ENCODE measurements at regions not wholly inside any gene's neighbourhood (a gene's known extent, or its start where the extent isn't known, plus 50 kb on each side); places are given as distances from the start of the nearest gene placed in this dataset.

DNA sequence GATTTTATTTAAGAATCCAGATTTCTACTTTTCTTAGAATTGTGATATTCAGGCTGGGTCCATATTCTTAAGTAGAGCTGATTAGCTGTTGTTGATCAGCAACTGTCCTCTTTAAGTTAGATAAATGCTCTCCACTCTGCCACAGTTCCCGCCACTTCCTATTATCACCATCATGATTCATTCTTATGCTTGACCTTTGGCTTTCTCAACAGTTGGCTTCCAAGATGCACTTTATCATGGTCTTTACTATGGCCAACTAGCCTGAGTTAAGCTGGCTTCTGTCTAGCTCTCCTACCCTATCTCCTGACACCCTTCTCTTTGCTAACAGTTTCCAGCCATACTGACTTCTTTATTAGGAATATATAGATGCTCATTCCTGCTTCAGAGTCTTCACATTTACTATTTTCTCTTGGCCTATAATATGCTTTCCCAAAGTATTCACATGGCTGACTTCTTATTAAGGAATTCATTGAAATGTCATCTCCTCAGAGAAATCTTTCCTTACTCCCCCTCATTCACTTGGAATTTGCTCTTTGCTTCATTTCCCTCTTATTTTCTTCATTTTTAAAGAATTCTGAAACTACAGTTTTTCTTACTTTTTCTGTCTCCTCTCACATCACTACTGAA, 149.0 kb upstream of the IGF1 start:
- H3K4me3 ChIP-seq (ENCODE audit: low read depth, low read length) = no peak overlapping the region
- ChIA-PET CTCF (interaction anchor here (1.1 kb wide), 1 partner anchor 73 kb away, joined by 3 read pairs; no protein-coding TSS in a partner anchor), POLR2A (no interaction called here)
- DNase-seq (ENCODE audit: low read depth, low spot score) = no peak
- TF ChIP-seq, protein P1, sequence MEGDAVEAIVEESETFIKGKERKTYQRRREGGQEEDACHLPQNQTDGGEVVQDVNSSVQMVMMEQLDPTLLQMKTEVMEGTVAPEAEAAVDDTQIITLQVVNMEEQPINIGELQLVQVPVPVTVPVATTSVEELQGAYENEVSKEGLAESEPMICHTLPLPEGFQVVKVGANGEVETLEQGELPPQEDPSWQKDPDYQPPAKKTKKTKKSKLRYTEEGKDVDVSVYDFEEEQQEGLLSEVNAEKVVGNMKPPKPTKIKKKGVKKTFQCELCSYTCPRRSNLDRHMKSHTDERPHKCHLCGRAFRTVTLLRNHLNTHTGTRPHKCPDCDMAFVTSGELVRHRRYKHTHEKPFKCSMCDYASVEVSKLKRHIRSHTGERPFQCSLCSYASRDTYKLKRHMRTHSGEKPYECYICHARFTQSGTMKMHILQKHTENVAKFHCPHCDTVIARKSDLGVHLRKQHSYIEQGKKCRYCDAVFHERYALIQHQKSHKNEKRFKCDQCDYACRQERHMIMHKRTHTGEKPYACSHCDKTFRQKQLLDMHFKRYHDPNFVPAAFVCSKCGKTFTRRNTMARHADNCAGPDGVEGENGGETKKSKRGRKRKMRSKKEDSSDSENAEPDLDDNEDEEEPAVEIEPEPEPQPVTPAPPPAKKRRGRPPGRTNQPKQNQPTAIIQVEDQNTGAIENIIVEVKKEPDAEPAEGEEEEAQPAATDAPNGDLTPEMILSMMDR (IDR thresholded peaks at IDR 0.05; ENCODE audit: insufficient read depth, low read length, missing control alignments) = no peak

DNA sequence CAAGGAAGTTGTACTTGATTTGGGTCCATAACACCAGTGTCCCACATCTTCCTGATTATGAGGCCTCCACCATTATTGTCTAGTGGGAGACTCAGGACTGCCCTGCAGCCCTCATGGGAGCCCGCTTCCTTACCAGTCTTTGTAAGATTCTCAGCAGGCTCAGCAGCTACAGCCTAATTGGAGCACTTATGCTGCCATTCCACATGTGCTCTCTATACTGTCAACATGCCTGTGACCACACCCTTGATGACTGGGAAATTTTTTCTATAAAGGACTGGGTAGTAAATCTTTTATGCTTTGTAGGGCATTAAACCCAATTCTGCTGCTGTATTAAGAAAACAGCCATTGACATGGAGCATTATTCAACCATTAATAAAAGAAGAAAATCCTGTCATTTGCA, 145.5 kb upstream of the IGF1 start:
- TF ChIP-seq, protein P1 (IDR thresholded peaks at IDR 0.05; ENCODE audit: insufficient read depth, low read length, missing control alignments) = no peak
- POLR2A ChIA-PET = no interaction called here
- CTCF ChIA-PET = no interaction called here
- DNase-seq (ENCODE audit: low read depth, low spot score) = no peak
- no peak overlapping the region for H3K4me3 ChIP-seq (ENCODE audit: low read depth, low read length)

DNA sequence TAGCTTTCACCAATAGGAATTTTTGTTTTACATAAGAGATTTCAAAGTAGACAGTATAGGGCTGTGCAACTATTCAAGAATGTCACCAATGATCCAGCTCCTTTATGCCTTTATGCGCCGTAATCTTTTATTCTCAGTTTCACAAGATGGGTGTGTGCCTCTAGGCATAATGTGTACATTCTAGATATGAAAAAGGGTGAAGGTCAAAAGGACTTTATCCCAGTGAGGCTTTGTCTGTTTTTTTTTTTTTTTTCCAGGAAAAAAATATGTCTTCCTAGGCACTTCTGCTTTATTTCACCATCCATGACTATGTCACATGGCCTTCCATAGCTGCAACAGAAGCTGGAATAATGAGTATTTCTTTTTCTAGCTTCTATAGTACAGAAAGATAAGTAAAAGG, 142.3 kb upstream of the IGF1 start:
- TF ChIP-seq, protein P1 (IDR thresholded peaks at IDR 0.05; ENCODE audit: insufficient read depth, low read length, missing control alignments) = no peak
- no peak overlapping the region for H3K4me3 ChIP-seq (ENCODE audit: low read depth, low read length)
- DNase-seq (ENCODE audit: low read depth, low spot score) = no peak
- ChIA-PET CTCF (no interaction called here), POLR2A (no interaction called here)

DNA sequence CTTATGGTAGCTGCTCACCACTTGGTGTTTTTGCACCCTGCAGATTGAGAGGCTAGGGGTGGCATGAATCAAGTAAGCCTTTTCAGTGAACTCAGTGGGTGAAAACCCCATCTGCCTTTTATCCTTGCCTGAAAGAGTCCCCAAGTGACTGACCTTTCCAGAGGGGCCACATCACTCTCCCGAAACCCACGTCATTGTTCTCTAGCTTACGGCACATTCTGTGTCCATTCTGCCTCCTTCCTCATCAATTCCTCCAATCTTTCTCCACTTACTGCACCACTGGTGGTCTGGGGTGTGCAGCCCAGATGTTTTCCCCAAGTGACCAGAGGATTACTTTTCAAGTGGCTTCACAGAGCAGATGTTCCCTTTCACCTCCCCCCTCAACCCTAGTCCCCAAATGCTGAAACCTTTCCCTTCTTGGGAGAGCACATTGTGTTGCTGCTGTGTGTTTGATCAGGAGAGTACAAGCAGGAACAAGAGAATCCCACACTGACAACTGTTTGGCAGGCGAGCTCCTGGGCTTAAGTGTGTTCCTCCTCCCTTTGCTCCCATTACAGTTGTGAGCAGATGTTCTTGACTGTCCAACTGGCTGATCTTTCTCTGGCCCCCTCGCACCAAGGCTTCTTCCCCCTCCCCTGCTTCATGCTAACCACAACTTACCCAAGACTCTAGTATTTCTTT, 138.0 kb upstream of the IGF1 start:
- H3K4me3 ChIP-seq (ENCODE audit: low read depth, low read length) = no peak overlapping the region
- POLR2A ChIA-PET = no interaction called here
- no peak for DNase-seq (ENCODE audit: low read depth, low spot score)
- TF ChIP-seq, protein P1 (IDR thresholded peaks at IDR 0.05; ENCODE audit: insufficient read depth, low read length, missing control alignments) = no peak
- CTCF ChIA-PET = interaction anchor here (1.0 kb wide), 1 partner anchor 9 kb away, joined by 3 read pairs; no protein-coding TSS in a partner anchor

DNA sequence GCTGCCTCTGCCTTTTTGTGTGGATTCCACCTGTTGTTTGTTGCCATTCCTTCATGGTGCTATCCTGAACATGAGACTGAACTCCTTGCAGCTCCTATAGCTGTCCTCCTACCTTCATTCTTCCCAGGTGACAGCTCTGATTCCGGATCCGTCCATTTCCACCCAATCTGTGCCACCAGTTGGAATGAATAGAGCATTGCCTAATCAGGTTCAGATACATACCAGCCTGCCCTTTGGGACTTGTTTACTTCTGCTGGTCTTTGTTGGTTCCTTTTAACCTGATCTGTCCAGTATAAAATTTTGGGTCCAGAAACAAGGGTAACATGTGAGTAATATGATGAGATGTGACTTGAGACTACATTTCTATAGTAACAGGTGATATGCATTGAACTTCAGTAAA, 136.3 kb upstream of the IGF1 start:
- TF ChIP-seq, protein P1 (IDR thresholded peaks at IDR 0.05; ENCODE audit: insufficient read depth, low read length, missing control alignments) = no peak
- POLR2A ChIA-PET = no interaction called here
- no peak for DNase-seq (ENCODE audit: low read depth, low spot score)
- H3K4me3 ChIP-seq (ENCODE audit: low read depth, low read length) = no peak overlapping the region
- CTCF ChIA-PET = no interaction called here

DNA sequence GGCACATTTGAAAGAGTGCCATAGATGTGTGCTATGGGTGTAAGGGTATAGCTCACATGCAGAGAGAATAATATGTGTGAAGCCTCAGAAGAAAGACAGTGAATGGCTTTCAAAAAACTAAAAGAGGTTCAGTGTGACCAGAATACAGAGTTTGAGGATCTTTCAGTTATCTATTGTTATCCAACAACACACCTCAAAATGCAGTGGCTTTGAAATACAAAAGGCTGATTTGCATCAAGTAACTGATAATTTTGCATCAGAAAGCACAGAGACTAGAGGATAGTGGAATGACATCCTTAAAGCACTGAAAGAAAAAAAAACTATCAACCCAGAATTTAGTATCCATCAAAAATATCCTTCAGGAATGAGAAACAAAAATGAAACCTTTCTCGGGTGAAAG, 131.6 kb upstream of the IGF1 start:
- ChIA-PET CTCF (no interaction called here), POLR2A (no interaction called here)
- no peak overlapping the region for H3K4me3 ChIP-seq (ENCODE audit: low read depth, low read length)
- no peak for DNase-seq (ENCODE audit: low read depth, low spot score)
- TF ChIP-seq, protein P1 (IDR thresholded peaks at IDR 0.05; ENCODE audit: insufficient read depth, low read length, missing control alignments) = no peak

All from AG04449 (cell line).